ENCODE measurements at regions not wholly inside any gene's neighbourhood (a gene's known extent, or its start where the extent isn't known, plus 50 kb on each side); places are given as distances from the start of the nearest gene placed in this dataset.

- Mint-ChIP-seq H3K36me3 (ENCODE audit: low read depth, unreplicated experiment) (no peaks in the 10 kb centered on the region), H3K4me1 (ENCODE audit: unreplicated experiment) (no peaks in the 10 kb centered on the region), H3K27ac (ENCODE audit: unreplicated experiment) (no peak overlapping the region), H3K4me3 (ENCODE audit: unreplicated experiment) (no peak overlapping the region), H3K27me3 (ENCODE audit: unreplicated experiment) (no peaks in the 10 kb centered on the region), H3K9me3 (ENCODE audit: unreplicated experiment) (no peaks in the 10 kb centered on the region)
- DNase-seq (ENCODE audit: low spot score): no peak
- TF ChIP-seq CTCF (IDR thresholded peaks at IDR 0.05; ENCODE audit: unreplicated experiment): no peak
These were observed 445.2 kb upstream of the MDFIC2 start for GRCh38 chr3:70757658-70758057.

- Mint-ChIP-seq H3K27me3 (ENCODE audit: unreplicated experiment) (no peaks in the 10 kb centered on the region), H3K4me3 (ENCODE audit: unreplicated experiment) (no peak overlapping the region), H3K36me3 (ENCODE audit: low read depth, unreplicated experiment) (no peaks in the 10 kb centered on the region), H3K4me1 (ENCODE audit: unreplicated experiment) (no peaks in the 10 kb centered on the region), H3K27ac (ENCODE audit: unreplicated experiment) (no peak overlapping the region), H3K9me3 (ENCODE audit: unreplicated experiment) (no peaks in the 10 kb centered on the region)
- no peak for TF ChIP-seq CTCF (IDR thresholded peaks at IDR 0.05; ENCODE audit: unreplicated experiment)
- DNase-seq (ENCODE audit: low spot score): no peak
These were observed 443.1 kb upstream of the MDFIC2 start for GRCh38 chr3:70755526-70755925.

- Mint-ChIP-seq H3K4me3 (ENCODE audit: unreplicated experiment) (no peak overlapping the region), H3K4me1 (ENCODE audit: unreplicated experiment) (no peaks in the 10 kb centered on the region), H3K27me3 (ENCODE audit: unreplicated experiment) (no peaks in the 10 kb centered on the region), H3K9me3 (ENCODE audit: unreplicated experiment) (no peaks in the 10 kb centered on the region), H3K36me3 (ENCODE audit: low read depth, unreplicated experiment) (no peaks in the 10 kb centered on the region), H3K27ac (ENCODE audit: unreplicated experiment) (no peak overlapping the region)
- TF ChIP-seq CTCF (IDR thresholded peaks at IDR 0.05; ENCODE audit: unreplicated experiment): no peak
- no peak for DNase-seq (ENCODE audit: low spot score)
These were observed 441.9 kb upstream of the MDFIC2 start for GRCh38 chr3:70754314-70754713.

- Mint-ChIP-seq H3K36me3 (ENCODE audit: low read depth, unreplicated experiment) (no peaks in the 10 kb centered on the region), H3K4me1 (ENCODE audit: unreplicated experiment) (no peaks in the 10 kb centered on the region), H3K4me3 (ENCODE audit: unreplicated experiment) (no peak overlapping the region), H3K9me3 (ENCODE audit: unreplicated experiment) (no peaks in the 10 kb centered on the region), H3K27ac (ENCODE audit: unreplicated experiment) (no peak overlapping the region), H3K27me3 (ENCODE audit: unreplicated experiment) (no peaks in the 10 kb centered on the region)
- TF ChIP-seq CTCF (IDR thresholded peaks at IDR 0.05; ENCODE audit: unreplicated experiment): no peak
- no peak for DNase-seq (ENCODE audit: low spot score)
These were observed 441.1 kb upstream of the MDFIC2 start for GRCh38 chr3:70753572-70753971.

GRCh38 chr3:70752051-70752450 is 439.6 kb upstream of the MDFIC2 start:
- Mint-ChIP-seq H3K27me3 (ENCODE audit: unreplicated experiment) (no peaks in the 10 kb centered on the region), H3K4me1 (ENCODE audit: unreplicated experiment) (no peaks in the 10 kb centered on the region), H3K4me3 (ENCODE audit: unreplicated experiment) (no peak overlapping the region), H3K36me3 (ENCODE audit: low read depth, unreplicated experiment) (no peaks in the 10 kb centered on the region), H3K9me3 (ENCODE audit: unreplicated experiment) (no peaks in the 10 kb centered on the region), H3K27ac (ENCODE audit: unreplicated experiment) (no peak overlapping the region)
- TF ChIP-seq CTCF (IDR thresholded peaks at IDR 0.05; ENCODE audit: unreplicated experiment): no peak
- DNase-seq (ENCODE audit: low spot score): no peak

Data from endothelial cell (in vitro differentiated cells).